HTR-8/SVneo (cell line): ENCODE measurements at regions not wholly inside any gene's neighbourhood (a gene's known extent, or its start where the extent isn't known, plus 50 kb on each side); places are given as distances from the start of the nearest gene placed in this dataset.

Experiments used
- DNase-seq: peaks from one replicate; pipeline ENCODE4 v3.0.0; 2011; ENCODE audit warnings: low spot score, mixed read lengths; ENCODE audit not compliant: insufficient read length
- FAIRE-seq: peaks from 2 replicates; lab custom pipeline; 2011; peaks lifted over from hg19 to GRCh38; lab: Jason Lieb, UNC

DNA sequence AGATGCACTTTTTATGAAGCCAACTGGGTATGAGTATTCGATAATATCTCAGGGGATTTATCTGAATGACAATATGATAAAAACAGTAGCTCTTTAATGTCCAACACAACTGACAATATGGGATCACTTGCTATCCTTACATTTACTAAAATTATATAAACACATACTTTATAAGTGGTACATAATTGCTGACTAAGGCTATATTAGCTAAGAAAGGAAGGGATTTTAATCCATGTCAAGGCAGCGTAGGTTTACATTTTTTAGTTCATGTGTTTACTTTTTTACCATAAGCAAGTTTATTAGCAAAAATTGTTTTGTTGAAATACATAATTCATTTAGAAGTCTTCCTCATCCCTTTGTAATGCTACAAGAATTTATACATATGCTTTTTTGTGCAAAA lies 796.2 kb downstream of the TLE1 start:
- no peak for FAIRE-seq
- DNase-seq = no peak

DNA sequence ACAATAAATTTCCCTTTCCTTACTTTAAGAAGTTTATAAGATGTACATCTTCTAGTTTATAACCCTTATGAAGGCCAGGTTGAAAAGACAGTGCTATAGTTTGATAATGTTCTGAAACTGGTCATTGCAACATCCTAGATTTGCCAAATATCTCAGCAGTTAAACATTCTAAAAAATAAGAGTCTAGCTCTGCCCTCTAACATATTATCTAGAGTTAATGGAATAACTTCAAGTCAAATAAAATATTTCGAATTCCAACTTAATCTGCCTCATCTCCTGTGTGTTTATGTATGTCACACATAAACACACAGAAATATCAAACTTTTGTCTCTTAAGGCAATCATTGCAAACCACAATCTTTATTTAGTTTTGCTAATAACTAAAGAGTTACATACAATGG lies 796.6 kb downstream of the TLE1 start:
- FAIRE-seq (no peak), DNase-seq (no peak)

DNA sequence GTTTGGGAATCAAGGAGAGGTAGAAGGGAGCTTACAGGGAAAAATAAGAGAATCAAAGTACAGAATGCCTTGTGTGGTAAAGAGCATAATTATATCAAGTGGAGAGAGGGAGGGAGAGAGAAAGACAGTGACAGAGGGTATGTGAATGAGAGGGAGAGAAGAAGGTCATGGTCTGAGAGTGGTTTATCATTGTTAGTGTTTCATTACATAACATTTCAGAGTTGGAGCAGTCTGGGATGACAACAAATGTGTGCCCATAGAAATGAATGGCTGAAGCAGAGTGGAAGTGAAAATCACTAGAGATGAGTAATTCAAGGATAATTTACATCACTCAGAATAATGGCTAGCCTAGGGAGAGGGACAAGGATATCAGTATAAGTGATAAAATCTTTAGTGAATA lies 799.2 kb downstream of the TLE1 start:
- FAIRE-seq = no peak
- DNase-seq = no peak

DNA sequence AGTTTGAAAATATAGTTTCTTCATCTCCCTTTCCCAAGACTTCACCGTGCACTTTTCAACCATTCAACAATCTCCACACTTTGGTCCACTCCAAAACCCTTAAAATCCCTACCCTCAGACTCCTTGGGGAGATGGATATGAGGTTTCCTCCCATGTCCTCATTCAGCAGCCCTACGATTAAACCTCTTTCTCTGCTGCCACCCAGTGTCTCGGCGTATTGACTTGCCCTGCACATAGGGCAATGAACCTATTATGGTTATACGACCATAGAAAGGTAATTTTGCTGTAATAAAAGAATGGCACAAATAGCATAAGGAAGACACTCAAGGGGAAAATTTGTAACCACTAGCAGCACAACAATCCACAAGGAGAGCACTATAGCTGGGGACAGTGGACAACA lies 803.5 kb downstream of the TLE1 start:
- FAIRE-seq (no peak), DNase-seq (no peak)

DNA sequence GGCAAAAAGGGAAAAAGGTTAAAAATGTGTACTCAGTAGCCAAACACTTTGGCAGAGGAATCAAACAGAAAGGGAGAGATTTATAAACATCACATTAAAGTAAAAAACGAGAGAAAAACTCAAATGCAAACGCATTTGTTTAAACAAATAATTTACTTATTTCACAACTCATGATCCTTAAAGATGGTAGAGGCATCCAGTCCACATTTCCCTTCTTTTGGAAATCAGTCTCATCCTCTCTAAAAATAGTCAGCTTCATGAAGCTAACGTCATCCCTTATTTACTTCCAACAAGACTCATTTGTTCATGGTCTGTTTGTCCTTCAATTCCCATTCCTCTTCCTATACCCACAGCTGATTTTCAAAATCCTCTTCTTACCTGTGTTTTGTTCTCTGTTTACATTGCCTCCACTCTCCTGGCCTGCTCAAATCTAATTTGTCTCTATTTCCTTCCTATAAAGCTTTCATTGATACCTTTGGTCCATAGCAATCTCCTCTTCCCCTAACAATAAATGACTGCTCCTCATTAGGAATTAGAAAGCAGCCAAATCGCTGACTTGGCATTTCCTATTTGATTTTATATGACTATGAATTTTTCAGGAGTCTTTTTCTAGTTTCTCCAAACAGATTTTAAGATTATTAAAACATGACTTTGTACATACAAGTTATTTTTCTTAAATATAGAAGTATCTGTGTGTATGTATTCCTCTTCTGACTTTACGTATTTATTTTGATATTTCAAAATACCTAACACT lies 805.3 kb downstream of the TLE1 start:
- no peak for FAIRE-seq
- DNase-seq = no peak

DNA sequence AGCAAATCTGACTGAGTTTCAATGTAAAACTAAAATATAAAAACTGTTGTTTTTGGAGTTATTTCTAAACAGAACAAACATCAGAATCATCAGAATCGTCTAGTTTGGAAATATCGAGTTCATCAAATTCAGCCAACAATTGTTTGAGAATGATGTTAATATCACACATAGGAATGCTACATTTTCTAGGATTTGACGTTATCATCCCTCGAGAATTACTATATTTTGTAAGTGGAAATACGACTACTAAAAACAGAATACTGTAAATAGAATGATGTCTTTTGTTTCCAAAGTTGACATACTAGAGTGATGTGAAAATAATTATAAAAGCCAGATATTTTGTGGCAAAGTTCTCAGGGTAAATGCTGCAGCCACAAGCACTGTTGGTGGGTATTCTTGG lies 805.9 kb downstream of the TLE1 start:
- FAIRE-seq = no peak
- DNase-seq = no peak

DNA sequence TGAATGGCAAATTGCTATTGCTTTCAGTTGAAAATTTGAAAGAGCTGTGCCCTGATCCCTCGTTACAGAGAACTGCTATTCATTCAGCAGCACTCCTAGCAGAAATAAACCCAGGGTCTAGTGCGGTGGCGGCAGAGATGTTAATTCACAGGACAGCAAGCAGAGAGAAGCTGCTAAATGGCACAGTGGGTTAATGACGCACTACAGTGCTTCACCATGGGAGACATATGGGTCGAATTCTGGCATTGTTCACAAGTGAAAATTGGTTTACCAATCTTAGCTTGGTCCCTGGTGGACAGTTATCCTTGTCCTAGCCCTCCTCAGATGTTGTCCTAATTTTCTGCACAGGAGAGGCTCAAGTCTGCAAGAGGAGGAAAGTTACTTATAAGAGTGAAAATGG lies 807.4 kb downstream of the TLE1 start:
- DNase-seq (no peak), FAIRE-seq (no peak)

DNA sequence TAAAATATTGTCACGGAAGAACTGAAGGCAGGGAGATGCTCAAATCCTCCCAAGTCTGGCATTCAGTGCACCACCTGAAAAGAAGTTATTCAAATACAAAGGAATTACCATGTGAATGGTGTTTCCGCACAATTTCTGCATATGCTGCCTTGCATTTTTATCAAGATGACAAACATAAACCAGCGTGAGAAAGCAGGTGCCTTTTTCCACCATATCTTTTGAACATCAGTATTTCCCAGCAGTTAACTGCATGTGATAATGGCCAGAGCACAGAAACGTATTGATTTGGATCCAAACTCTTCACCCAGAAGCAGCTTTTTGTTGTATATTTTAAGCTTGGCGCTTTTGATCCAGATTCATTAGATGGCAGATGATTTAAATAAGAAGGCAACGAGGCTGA lies 808.0 kb downstream of the TLE1 start:
- FAIRE-seq = no peak
- no peak for DNase-seq

DNA sequence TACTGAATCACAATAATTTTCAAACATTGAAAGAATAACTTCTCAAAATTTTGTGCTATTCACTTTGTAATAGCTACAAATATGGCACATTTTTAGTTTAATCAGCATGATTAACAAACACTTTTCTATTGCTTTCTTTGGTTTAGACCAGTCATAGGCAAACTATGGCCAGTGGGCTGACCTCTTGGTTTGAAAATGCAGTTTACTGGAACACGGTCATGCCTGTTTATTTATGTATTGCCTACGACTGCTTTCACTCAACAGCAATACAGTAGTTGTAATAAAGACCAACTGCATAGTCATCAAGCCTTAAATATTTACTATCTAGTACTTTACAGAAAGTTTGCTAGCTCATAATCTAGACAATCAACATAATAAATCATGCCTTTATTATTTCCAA lies 810.8 kb downstream of the TLE1 start:
- FAIRE-seq (no peak), DNase-seq (no peak)

DNA sequence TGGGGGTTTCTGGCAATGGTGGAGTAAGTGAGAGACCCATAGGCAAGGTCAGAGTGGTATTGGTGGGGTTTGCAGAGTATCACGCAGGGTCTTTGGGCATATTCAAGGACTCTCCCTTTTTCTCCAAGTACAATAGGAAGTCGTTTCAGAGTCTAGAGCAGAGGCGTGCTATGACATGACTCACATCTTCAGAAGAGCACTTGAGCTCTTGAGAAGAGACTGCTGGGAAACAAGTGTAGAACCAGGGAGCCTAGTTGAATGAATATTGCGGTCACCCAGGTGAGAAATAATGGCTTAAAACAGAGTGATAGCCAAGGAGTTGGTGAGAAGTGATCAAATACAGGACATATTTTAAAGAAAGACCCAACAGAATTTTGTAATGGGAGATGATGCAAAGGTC lies 813.4 kb downstream of the TLE1 start:
- FAIRE-seq (no peak), DNase-seq (no peak)

DNA sequence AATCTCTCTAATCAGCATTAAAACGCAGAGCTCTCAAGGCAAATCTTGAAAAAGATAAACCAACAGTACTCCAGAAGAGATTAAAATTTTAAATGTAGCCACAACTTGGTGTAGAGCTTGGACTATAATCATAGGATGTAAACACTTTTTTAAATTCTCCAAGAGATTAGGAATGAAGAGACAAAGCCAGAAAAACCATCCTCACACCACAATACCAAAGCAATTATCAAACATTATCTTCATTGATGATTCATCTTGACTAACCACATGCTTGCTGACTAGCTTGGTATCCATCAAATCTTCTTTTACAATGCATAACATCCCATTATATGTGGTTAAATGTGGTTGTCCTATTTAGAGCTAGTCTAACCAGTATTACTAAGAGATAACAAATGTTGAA lies 815.1 kb downstream of the TLE1 start:
- FAIRE-seq (no peak), DNase-seq (peak; percentile 4)

DNA sequence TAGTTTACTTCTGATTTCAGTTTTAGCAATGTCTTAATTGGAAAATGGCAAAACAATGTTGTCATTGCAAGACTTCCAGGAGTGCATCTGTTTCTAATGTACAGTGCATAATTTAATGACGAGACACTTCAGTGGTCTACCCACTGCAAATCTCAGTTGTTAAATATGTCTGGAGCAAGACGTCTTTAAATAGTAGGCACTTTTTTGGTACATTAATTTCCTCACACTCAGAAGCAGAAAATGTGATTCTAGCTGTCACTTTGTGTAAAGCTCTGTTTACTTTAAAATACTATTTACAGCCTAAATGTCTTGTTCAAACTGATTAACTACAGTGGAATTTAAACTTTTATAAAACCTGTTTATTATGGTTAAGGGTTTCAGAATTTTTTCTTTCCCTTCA lies 815.5 kb downstream of the TLE1 start:
- DNase-seq (no peak), FAIRE-seq (no peak)

DNA sequence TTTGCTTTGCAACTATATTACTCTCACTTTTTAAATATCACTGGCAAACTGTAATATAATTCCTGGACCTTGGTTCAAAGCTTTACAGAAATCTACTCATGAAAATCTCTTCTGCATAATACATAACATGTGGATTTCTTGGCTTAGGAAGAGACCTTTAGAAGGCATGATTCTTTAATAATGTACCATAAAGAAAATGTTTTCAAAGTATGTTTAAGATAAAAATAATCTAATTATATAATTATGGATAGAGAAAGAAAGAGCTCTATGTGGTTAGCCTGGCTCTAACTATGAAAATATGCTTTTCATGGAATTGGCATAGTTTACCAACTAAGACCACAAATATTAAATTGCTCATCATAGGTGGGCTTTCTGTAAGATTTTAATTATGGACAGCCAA lies 817.8 kb downstream of the TLE1 start:
- FAIRE-seq = no peak
- DNase-seq = no peak

DNA sequence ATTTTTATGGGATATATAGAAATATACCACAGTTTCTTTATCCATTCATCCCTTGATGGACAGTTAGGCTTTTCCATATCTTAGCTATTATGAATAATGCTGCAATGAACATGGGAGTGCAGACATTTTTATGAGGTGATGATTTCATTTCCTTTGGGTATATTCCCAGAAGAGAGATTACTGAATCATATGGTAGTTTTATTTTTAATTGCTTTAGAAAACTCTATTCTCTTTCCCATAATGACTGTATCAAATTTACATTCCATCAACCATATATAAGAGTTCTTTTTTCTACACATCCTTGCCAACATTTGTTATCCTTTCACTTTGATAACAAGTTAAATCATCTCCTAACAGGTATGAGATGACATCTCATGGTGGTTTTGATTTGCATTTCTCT lies 821.6 kb downstream of the TLE1 start:
- no peak for FAIRE-seq
- no peak for DNase-seq

DNA sequence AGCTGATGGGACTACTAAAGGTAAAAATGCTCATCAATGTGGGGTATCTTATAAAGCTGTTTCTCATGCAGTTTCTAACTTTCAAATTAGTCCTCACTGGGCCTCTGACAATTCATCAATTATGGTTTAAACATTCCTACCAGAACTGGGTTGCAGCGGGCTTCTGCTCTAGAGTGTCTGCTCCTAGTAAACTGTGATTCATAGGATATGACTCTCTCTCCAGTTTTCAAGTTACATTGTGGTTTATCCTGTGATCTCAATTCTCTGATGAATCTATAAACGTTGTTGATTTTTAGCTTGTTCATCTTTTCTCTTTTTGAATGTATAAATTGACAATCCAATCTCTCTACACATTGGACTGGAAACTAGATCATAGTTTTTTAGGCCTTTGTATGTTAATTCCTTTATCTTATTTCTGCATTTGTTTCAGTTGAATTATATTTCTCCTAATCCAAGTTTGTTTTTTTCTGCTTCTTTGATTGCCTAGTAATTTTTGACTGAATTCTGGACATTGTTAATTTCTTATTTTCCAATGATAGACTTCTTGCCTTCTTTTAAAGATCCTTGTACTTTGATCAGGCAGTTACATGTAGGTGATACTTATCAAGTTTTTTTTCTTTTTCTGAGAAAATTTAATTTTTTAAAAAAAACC lies 822.6 kb downstream of the TLE1 start:
- DNase-seq (no peak), FAIRE-seq (no peak)

DNA sequence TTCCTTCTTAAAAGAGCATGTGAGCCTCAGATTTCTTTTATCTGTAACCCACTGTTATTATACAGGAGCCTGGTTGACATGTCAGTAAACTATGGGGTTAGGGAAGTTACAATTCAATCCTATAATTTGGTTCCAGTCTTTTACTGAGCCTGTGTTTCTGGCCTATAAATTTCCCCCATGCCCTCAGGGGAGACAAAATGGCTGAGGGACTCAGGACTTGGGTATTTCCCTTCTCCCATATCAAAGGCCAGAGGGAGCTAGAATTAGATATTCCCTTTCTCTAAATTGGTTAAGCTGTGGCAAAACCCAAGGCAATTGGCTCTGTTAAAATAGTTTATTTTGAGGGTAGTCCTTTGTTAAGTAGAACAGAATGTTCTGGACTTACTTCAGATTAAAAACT lies 823.2 kb downstream of the TLE1 start:
- no peak for DNase-seq
- FAIRE-seq = no peak

DNA sequence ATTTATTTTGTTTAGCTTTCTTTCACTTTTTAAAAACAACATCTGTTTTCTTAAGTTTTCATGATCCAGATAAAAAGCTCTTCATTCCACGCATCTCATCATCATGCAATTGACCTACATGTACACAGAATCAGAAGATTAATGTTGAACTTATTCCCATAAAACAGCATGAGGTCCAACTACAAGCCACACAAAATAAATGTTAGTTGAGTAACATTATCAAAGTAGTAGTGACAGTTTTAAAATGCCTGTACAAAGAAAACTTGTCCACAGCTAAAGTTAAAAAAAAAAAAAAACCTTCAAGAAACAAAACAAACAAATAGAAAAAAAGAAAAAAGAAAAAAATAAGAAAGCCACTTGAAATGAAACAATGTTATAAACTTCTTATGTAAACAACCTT lies 846.3 kb downstream of the TLE1 start:
- DNase-seq = no peak
- FAIRE-seq = no peak

DNA sequence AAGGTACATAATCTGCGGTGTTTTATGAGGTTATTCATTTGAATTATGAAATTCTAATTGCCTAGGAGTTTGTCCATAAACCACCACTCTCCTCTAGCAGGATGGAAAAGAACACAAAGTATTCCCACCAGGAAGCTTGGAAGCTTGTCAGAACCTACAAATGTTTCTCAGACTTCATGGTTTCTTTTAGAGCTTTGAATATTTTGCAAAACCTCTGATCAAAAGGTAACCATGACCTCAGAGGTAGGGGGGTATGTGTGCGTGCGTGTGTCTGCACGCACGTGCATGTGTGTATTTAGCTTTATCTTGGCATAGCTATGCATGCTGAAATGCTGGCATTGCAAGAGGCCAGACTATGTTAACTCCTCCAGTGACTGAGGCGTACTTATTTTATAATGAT lies 847.0 kb downstream of the TLE1 start:
- DNase-seq (no peak), FAIRE-seq (no peak)

DNA sequence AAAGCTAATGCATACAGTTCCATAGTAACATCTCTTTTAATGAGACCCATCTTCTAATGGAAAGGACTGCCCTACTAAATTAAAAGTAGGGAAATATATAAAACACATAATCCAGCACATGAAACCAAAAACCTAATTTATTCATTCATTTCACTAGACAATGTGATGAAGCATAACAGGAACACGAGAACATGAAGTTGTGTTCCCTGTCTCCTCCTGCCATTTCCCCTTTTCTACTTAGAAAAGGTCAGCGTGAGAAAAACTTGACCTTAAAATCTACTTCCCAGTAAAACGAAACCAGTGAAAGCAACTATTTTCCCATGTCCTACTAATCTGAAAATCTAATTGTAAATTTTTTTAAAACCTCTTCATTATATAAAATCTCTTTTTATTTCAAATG lies 847.5 kb downstream of the TLE1 start:
- DNase-seq = no peak
- FAIRE-seq = no peak

DNA sequence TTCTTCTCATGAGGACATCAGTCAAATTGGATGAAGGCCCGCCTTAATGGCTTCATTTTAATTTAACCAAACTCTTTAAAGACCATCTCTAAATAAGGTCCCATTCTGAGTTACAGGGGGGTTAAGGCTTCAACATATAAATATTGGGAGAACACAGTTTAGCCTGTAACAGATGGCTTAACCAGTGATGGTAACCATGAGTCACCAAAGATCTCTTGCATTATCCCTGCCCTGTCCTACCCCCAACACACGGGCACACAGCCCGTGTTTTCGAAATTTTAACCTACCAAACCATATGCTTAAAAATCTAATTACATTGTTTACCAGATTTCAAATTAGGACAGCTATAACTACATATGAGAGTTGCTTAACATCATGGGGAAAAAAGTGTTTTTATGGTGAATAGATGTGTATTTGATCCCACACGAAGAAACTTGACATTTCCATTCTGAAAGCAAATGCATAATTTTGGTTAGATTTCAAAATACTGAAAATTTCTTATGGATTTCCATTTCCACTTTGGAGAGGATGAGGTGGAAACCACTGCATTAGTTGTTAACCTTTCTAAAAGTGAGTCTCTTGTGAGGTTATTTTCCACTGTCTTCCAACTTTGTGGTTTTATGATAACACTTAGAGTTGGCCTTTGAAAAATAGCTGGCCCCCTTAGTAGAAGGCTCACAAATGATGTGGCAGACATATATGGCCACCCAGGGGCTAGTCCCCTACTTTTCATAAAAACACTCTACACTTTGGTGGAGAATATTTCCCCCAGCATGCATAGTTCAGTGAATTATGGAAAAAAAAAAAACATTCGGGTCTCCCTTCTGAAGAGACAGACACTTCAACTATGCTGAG lies 849.3 kb downstream of the TLE1 start:
- DNase-seq (no peak), FAIRE-seq (no peak)

DNA sequence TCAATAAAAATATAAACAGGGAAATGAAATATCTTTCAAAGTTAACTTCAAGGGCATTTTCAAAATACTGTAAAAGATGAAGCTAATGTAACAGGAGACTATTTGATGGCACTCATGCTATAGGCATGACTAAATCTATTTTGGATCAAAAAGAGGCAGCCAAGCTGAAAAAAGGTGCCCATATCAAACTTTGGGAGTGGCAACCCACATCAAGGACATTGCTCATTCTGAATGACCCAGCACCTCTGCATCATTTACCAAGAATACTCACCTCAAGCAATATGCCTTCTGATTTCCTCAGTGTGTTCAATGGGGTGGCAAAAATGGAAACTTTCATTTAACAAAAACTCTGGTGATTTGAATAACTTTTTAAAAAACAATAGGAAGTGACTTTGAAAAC lies 853.3 kb downstream of the TLE1 start:
- DNase-seq (no peak), FAIRE-seq (no peak)
